Testis (tissue), 2 donors: ENCODE measurements at regions not wholly inside any gene's neighbourhood (a gene's known extent, or its start where the extent isn't known, plus 50 kb on each side); places are given as distances from the start of the nearest gene placed in this dataset.

Experiments used
- DNase-seq: peaks from one replicate; pipeline ENCODE4 v3.0.0-alpha.2; 2019
- H3K27ac ChIP-seq, 2 donors: fragments of 200-600 bp; sonication (generic); one replicate each; pipeline ENCODE4 v1.5.1; 2019
- H3K27me3 ChIP-seq: fragments of 200-600 bp; sonication (generic); one replicate; pipeline ENCODE4 v1.5.1; 2019
- H3K36me3 ChIP-seq: fragments of 200-600 bp; sonication (generic); one replicate; pipeline ENCODE4 v1.5.1; 2017; ENCODE audit warnings: low read depth; ENCODE audit errors: missing control alignments
- H3K4me1 ChIP-seq: fragments of 200-600 bp; sonication (generic); one replicate; pipeline ENCODE4 v1.5.1; 2019
- H3K4me3 ChIP-seq, 2 donors: fragments of 200-600 bp; sonication (generic); one replicate each; pipeline ENCODE4 v1.5.1; 2017 to 2019
- H3K9me3 ChIP-seq: fragments of 200-600 bp; sonication (generic); one replicate; pipeline ENCODE4 v1.5.1; 2017
- POLR2A ChIP-seq: fragments of 450-650 bp; IDR thresholded peaks from one replicate; pipeline ENCODE4 v1.6.1; 2017; ENCODE audit warnings: antibody characterized with exemption, mild to moderate bottlenecking, moderate library complexity
- WGBS, 2 donors: methylation state at CpG; one replicate each; pipeline ENCODE4 v1.1.5; 2018; 5-methylcytosine and 5-hydroxymethylcytosine counted together
- intact Hi-C: fragments of 100-400 bp; cut with DNase I; formaldehyde crosslinking; loops from one replicate; pipeline ENCODE4 v1.15.1; 2023; ENCODE audit warnings: low total_unique reads
- TF ChIP-seq, protein P1 (sequence below), 3 experiments: fragments of 450-650 bp in 2 of 3; fragments of 200-600 bp in 1 of 3; sonication (generic) in 1 of 3; IDR thresholded peaks; one replicate each; pipeline ENCODE4 v1.5.1; 2016 to 2019; ENCODE audit warnings: antibody characterized with exemption in 3 of 3, mild to moderate bottlenecking in 2 of 3, moderate library complexity in 1 of 3

DNA sequence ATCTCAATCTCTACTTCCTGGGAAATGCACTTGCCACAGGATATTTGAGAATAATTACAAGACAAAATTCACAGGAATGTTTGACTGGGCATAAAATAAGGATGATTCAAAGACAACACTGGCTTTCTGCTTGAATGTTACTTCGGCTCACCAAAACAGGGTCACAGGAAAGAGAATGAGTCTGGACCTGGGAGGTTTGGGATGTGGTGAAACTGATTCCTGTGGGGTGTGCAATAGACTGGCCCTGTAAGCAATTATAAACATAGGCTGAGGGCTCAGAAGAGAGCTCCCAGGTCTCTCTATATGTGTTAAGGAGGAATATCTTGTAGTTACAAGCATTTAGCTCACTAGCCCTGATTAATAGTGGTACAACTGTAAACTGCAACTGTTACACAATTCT lies 613.9 kb upstream of the CELF2 start:
- DNase-seq = no peak
- H3K36me3 ChIP-seq = no peaks in the 10 kb centered on the region
- no peaks in the 10 kb centered on the region for H3K27me3 ChIP-seq
- no peaks in the 10 kb centered on the region for H3K9me3 ChIP-seq
- 88 to 91% methylated on average over 1 of the region's 1 CpG for WGBS, 2 donors
- TF ChIP-seq, protein P1, sequence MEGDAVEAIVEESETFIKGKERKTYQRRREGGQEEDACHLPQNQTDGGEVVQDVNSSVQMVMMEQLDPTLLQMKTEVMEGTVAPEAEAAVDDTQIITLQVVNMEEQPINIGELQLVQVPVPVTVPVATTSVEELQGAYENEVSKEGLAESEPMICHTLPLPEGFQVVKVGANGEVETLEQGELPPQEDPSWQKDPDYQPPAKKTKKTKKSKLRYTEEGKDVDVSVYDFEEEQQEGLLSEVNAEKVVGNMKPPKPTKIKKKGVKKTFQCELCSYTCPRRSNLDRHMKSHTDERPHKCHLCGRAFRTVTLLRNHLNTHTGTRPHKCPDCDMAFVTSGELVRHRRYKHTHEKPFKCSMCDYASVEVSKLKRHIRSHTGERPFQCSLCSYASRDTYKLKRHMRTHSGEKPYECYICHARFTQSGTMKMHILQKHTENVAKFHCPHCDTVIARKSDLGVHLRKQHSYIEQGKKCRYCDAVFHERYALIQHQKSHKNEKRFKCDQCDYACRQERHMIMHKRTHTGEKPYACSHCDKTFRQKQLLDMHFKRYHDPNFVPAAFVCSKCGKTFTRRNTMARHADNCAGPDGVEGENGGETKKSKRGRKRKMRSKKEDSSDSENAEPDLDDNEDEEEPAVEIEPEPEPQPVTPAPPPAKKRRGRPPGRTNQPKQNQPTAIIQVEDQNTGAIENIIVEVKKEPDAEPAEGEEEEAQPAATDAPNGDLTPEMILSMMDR (IDR thresholded peaks at IDR 0.05) = no peak
- TF ChIP-seq POLR2A = no peak
- intact Hi-C loops = no loop called here
- no peak overlapping the region for H3K27ac ChIP-seq
- H3K4me1 ChIP-seq = no peaks in the 10 kb centered on the region
- no peak overlapping the region for H3K4me3 ChIP-seq

DNA sequence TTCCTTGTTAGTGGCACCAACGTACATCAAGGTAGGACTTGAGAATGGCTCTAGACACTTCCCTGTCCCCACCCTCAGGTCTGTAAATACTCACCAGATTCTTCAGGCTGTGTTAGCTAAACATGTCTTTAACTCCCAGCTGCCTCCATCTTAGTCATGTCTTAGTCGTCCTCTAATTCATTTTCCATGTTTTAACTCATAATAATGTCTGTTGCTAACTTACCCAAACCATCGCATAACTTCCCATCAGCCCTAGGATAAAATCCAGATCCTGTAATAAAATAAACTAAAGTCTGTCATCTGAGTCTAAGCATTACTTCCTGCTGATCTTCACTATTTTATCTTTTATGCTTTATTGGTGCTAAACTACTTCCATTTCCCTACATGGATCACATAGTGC lies 600.0 kb upstream of the CELF2 start:
- no peak for DNase-seq
- TF ChIP-seq, protein P1 (IDR thresholded peaks at IDR 0.05) = no peak
- no peak for TF ChIP-seq POLR2A
- H3K9me3 ChIP-seq = no peaks in the 10 kb centered on the region
- H3K27me3 ChIP-seq = no peaks in the 10 kb centered on the region
- no peaks in the 10 kb centered on the region for H3K4me1 ChIP-seq
- intact Hi-C loops = no loop called here
- no peaks in the 10 kb centered on the region for H3K36me3 ChIP-seq
- H3K4me3 ChIP-seq = no peak overlapping the region
- 89 to 93% methylated on average over 3 of the region's 3 CpGs for WGBS, 2 donors
- no peak overlapping the region for H3K27ac ChIP-seq

DNA sequence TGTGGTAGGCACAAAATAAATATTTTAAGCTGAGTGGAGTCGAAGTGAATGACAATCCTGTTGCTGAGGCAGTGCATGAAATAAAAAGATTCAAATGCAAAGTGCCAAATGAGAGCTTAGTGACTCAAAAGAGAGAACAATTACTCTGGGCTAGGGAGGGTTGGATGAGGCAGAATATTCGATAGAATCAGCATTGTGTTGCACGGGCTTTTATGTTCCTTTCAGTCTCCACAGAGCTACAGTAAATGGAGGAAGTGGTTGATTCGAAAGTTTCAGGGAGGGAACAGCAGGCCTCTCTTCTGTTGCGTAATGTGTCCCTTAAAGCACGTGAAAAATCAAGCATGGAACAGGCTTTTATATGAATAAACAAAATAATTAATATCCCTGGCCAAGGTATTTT lies 599.3 kb upstream of the CELF2 start:
- DNase-seq = no peak

DNA sequence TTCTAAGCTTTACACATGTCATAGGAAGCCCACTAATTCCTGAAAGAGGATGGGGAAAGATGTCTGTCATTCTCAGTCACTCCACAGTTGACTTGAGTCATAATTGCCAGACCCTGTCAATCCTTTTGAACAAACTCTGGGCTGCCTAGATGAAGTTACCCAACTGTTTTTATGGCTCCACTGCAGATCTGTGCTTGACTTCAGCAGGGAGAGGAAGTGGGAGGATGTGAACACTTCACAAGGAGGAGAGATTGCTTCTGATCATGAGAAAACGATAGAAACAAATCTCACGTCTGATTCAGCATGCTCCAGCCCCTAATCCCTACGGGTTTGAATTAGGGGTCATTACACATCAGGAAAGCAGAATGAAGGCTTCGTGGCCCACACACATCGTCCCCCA lies 596.6 kb upstream of the CELF2 start:
- Histone ChIP-seq H3K4me1 (no peaks in the 10 kb centered on the region), H3K27ac (no peak overlapping the region), H3K36me3 (no peaks in the 10 kb centered on the region), H3K4me3 (no peak overlapping the region), H3K27me3 (no peaks in the 10 kb centered on the region), H3K9me3 (no peaks in the 10 kb centered on the region)
- no peak for TF ChIP-seq POLR2A
- TF ChIP-seq, protein P1 (IDR thresholded peaks at IDR 0.05) = no peak
- WGBS, 2 donors = 53 to 57% methylated on average over 5 of the region's 5 CpGs
- no peak for DNase-seq
- intact Hi-C loops = no loop called here

More for the DNA sequence above, 599.3 kb upstream of the CELF2 start:
- H3K27ac ChIP-seq = no peak overlapping the region
- 77 to 79% methylated on average over 6 of the region's 6 CpGs for WGBS, 2 donors
- H3K4me3 ChIP-seq = no peak overlapping the region
- no peak for TF ChIP-seq POLR2A
- TF ChIP-seq, protein P1 (IDR thresholded peaks at IDR 0.05) = no peak
- no peaks in the 10 kb centered on the region for H3K36me3 ChIP-seq
- no peaks in the 10 kb centered on the region for H3K9me3 ChIP-seq
- intact Hi-C loops = no loop called here
- no peaks in the 10 kb centered on the region for H3K4me1 ChIP-seq
- no peaks in the 10 kb centered on the region for H3K27me3 ChIP-seq

DNA sequence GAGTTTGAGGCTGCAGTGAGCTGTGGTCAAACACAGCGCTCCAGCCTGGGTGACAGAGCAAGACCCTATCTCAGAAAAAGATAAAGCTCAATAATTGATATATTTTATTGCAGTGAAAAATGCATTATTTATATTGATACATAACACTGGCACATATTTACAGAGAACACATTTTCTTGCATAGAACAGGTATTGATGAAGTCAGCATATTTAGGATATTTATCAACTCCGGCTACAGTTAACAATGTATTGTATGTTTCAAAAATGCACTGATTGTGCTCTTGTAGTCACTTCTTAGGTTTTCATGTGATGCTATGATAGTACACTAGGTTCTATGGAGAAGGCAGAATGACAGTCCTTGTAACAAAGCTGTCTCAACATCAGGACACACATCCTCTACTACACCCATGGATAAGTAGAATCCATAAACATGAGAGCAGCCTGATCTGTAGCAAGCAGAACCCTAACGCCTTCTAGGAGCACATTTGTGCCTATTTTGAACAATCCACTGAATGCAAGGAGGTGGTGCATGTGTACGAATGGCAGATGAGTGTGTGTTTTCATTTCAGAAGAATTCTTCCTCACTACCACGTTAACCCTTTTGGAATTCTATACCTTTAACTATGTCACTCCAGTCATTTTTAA lies 586.1 kb upstream of the CELF2 start:
- intact Hi-C loops = no loop called here
- TF ChIP-seq POLR2A = no peak
- TF ChIP-seq, protein P1 (IDR thresholded peaks at IDR 0.05) = no peak
- H3K9me3 ChIP-seq = no peaks in the 10 kb centered on the region
- no peaks in the 10 kb centered on the region for H3K4me1 ChIP-seq
- WGBS, 2 donors = 76 to 79% methylated on average over 5 of the region's 5 CpGs
- no peak for DNase-seq
- no peaks in the 10 kb centered on the region for H3K27me3 ChIP-seq
- no peaks in the 10 kb centered on the region for H3K36me3 ChIP-seq
- no peak overlapping the region for H3K27ac ChIP-seq
- no peak overlapping the region for H3K4me3 ChIP-seq
